NB4 (cell line): ENCODE measurements at regions not wholly inside any gene's neighbourhood (a gene's known extent, or its start where the extent isn't known, plus 50 kb on each side); places are given as distances from the start of the nearest gene placed in this dataset.

Source experiments
- MYC ChIP-seq: IDR thresholded peaks from 2 replicates; pipeline ENCODE4 v1.6.1; 2011; ENCODE audit warnings: low read depth, low read length
- POLR2A ChIP-seq: IDR thresholded peaks from 2 replicates; pipeline ENCODE4 v1.6.1; 2011; ENCODE audit warnings: mild to moderate bottlenecking; ENCODE audit not compliant: insufficient read length; ENCODE audit errors: extremely low read depth
- TF ChIP-seq, protein P1 (sequence below): IDR thresholded peaks from one replicate; pipeline ENCODE4 v1.5.1; 2012; ENCODE audit warnings: low read depth, low read length

GRCh38 chr11:69930081-69931059 is 111.2 kb upstream of the FGF3 start:
- TF ChIP-seq, protein P1, sequence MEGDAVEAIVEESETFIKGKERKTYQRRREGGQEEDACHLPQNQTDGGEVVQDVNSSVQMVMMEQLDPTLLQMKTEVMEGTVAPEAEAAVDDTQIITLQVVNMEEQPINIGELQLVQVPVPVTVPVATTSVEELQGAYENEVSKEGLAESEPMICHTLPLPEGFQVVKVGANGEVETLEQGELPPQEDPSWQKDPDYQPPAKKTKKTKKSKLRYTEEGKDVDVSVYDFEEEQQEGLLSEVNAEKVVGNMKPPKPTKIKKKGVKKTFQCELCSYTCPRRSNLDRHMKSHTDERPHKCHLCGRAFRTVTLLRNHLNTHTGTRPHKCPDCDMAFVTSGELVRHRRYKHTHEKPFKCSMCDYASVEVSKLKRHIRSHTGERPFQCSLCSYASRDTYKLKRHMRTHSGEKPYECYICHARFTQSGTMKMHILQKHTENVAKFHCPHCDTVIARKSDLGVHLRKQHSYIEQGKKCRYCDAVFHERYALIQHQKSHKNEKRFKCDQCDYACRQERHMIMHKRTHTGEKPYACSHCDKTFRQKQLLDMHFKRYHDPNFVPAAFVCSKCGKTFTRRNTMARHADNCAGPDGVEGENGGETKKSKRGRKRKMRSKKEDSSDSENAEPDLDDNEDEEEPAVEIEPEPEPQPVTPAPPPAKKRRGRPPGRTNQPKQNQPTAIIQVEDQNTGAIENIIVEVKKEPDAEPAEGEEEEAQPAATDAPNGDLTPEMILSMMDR = no peak
- TF ChIP-seq MYC (no peak), POLR2A (no peak)
